Neural progenitor cell (in vitro differentiated cells): ENCODE measurements at regions not wholly inside any gene's neighbourhood (a gene's known extent, or its start where the extent isn't known, plus 50 kb on each side); places are given as distances from the start of the nearest gene placed in this dataset.
A peak's percentile ranks its signal among the peaks of the same experiment; 100 is the strongest.

Experiments
- DNase-seq: peaks from one replicate; pipeline ENCODE4 v3.0.0-alpha.2; 2016; ENCODE audit warnings: low spot score
- H2AFZ ChIP-seq: fragments of 200-600 bp; sonication (generic); replicated peaks from 2 replicates; pipeline ENCODE4 v1.6.1; 2016; ENCODE audit warnings: antibody characterized with exemption
- H3F3A ChIP-seq: fragments of 200-600 bp; sonication (generic); 2 replicates; pipeline ENCODE4 v1.6.1; 2016; ENCODE audit warnings: antibody characterized with exemption, low read depth
- H3K27ac ChIP-seq: fragments of 200-600 bp; sonication (generic); 2 replicates; pipeline ENCODE4 v1.5.1; 2016; ENCODE audit warnings: mild to moderate bottlenecking
- H3K27me3 ChIP-seq: fragments of 200-600 bp; sonication (generic); 2 replicates; pipeline ENCODE4 v1.6.1; 2016; ENCODE audit warnings: mild to moderate bottlenecking, moderate library complexity
- H3K36me3 ChIP-seq: fragments of 200-600 bp; sonication (generic); 2 replicates; pipeline ENCODE4 v1.5.1; 2016
- H3K4me1 ChIP-seq: fragments of 200-600 bp; sonication (generic); 2 replicates; pipeline ENCODE4 v1.6.1; 2016; ENCODE audit warnings: mixed run types
- H3K4me2 ChIP-seq: fragments of 200-600 bp; sonication (generic); 2 replicates; pipeline ENCODE4 v1.6.1; 2016
- H3K4me3 ChIP-seq: fragments of 200-600 bp; sonication (generic); 2 replicates; pipeline ENCODE4 v1.5.1; 2016
- H3K79me2 ChIP-seq: fragments of 200-600 bp; sonication (generic); 2 replicates; pipeline ENCODE4 v1.6.1; 2016; ENCODE audit warnings: low read depth
- H3K9ac ChIP-seq: fragments of 200-600 bp; sonication (generic); 2 replicates; pipeline ENCODE4 v1.6.1; 2016
- H3K9me3 ChIP-seq: fragments of 200-600 bp; sonication (generic); 2 replicates; pipeline ENCODE4 v1.5.1; 2016; ENCODE audit warnings: low read depth
- H4K20me1 ChIP-seq: fragments of 200-600 bp; sonication (generic); 2 replicates; pipeline ENCODE4 v1.6.1; 2016; ENCODE audit warnings: low read depth
- H3K27ac Mint-ChIP-seq: 3 replicates; pipeline ENCODE4 v1.8.0; 2021; ENCODE audit warnings: mixed read lengths
- H3K27me3 Mint-ChIP-seq: 2 replicates; pipeline ENCODE4 v1.8.0; 2022; ENCODE audit warnings: low read depth, mild to moderate bottlenecking, inconsistent platforms, moderate library complexity, mixed read lengths; ENCODE audit not compliant: insufficient read depth
- H3K36me3 Mint-ChIP-seq: 3 replicates; pipeline ENCODE4 v1.8.0; 2021; ENCODE audit warnings: mixed read lengths
- H3K4me1 Mint-ChIP-seq: 3 replicates; pipeline ENCODE4 v1.8.0; 2021; ENCODE audit warnings: mixed read lengths
- H3K4me3 Mint-ChIP-seq: 3 replicates; pipeline ENCODE4 v1.8.0; 2021; ENCODE audit warnings: mild to moderate bottlenecking, moderate library complexity, mixed read lengths
- H3K9me3 Mint-ChIP-seq: 3 replicates; pipeline ENCODE4 v1.8.0; 2020; ENCODE audit warnings: mixed read lengths
- CTCF ChIP-seq: fragments of 200-600 bp; sonication (generic); IDR thresholded peaks from 2 replicates; pipeline ENCODE4 v1.5.1; 2017; ENCODE audit warnings: antibody characterized with exemption, mild to moderate bottlenecking
- EZH2 ChIP-seq: fragments of 200-600 bp; sonication (generic); IDR thresholded peaks from 2 replicates; pipeline ENCODE4 v1.6.1; 2017; ENCODE audit warnings: antibody characterized with exemption, mild to moderate bottlenecking, moderate library complexity
- EZH2phosphoT487 ChIP-seq: fragments of 200-600 bp; sonication (generic); IDR thresholded peaks from 2 replicates; pipeline ENCODE4 v1.6.1; 2017; ENCODE audit warnings: antibody characterized with exemption

- DNase-seq, result peak; percentile 98
- Histone ChIP-seq H3F3A (peaks cover 23% of the 10 kb centered on the region), H3K36me3 (no peaks in the 10 kb centered on the region), H3K9me3 (peaks cover 8% of the 10 kb centered on the region), H3K4me2 (peak overlapping the region; percentile 99), H3K27ac (peak overlapping the region; percentile 93), H3K4me1 (peaks cover 12% of the 10 kb centered on the region), H3K79me2 (peaks cover 5% of the 10 kb centered on the region), H3K27me3 (peaks cover 13% of the 10 kb centered on the region), H3K9ac (peak overlapping the region; percentile 25), H3K4me3 (peak overlapping the region; percentile 99), H4K20me1 (peaks cover 31% of the 10 kb centered on the region), H2AFZ (peak overlapping the region; percentile 70)
- peaks cover 6% of the 10 kb centered on the region for H3K9me3 Mint-ChIP-seq
- H3K4me3 Mint-ChIP-seq, result peak overlapping the region; percentile 85
- peaks cover 32% of the 10 kb centered on the region for H3K27me3 Mint-ChIP-seq
- H3K27ac Mint-ChIP-seq, result no peak overlapping the region
- TF ChIP-seq EZH2, result no peak
- TF ChIP-seq CTCF, result peak; percentile 39
- TF ChIP-seq EZH2phosphoT487, result peak; percentile 25
- no peaks in the 10 kb centered on the region for H3K36me3 Mint-ChIP-seq
- peaks cover 15% of the 10 kb centered on the region for H3K4me1 Mint-ChIP-seq
Measured at GRCh38 chr9:121598167-121598964, 53.1 kb upstream of the DAB2IP start.

- H3K9me3 ChIP-seq, result peaks cover 8% of the 10 kb centered on the region
- H3K27ac Mint-ChIP-seq, result no peak overlapping the region
- H4K20me1 ChIP-seq, result peaks cover 33% of the 10 kb centered on the region
- peaks cover 31% of the 10 kb centered on the region for H3K27me3 Mint-ChIP-seq
- peak overlapping the region; percentile 81 for H3K9ac ChIP-seq
- no peaks in the 10 kb centered on the region for H3K36me3 ChIP-seq
- H3K9me3 Mint-ChIP-seq, result peaks cover 6% of the 10 kb centered on the region
- peak overlapping the region; percentile 99 for H3K4me3 ChIP-seq
- peaks cover 5% of the 10 kb centered on the region for H3K79me2 ChIP-seq
- H3F3A ChIP-seq, result peaks cover 23% of the 10 kb centered on the region
- H3K27me3 ChIP-seq, result peaks cover 13% of the 10 kb centered on the region
- H3K4me1 ChIP-seq, result peaks cover 12% of the 10 kb centered on the region
- peak overlapping the region; percentile 91 for H2AFZ ChIP-seq
- H3K4me1 Mint-ChIP-seq, result peaks cover 22% of the 10 kb centered on the region
- peak; percentile 97 for DNase-seq
- H3K4me2 ChIP-seq, result peak overlapping the region; percentile 99
- TF ChIP-seq EZH2, result peak; percentile 5
- no peak for TF ChIP-seq EZH2phosphoT487
- TF ChIP-seq CTCF, result no peak
- H3K27ac ChIP-seq, result peak overlapping the region; percentile 93
- H3K36me3 Mint-ChIP-seq, result no peaks in the 10 kb centered on the region
- peak overlapping the region; percentile 88 for H3K4me3 Mint-ChIP-seq
Measured at GRCh38 chr9:121598965-121599871, 52.2 kb upstream of the DAB2IP start.

GRCh38 chr9:121599872-121600585 is 51.4 kb upstream of the DAB2IP start:
- Histone ChIP-seq H3K9ac (peak overlapping the region; percentile 81), H3K27ac (no peak overlapping the region), H4K20me1 (peaks cover 40% of the 10 kb centered on the region), H3K9me3 (peaks cover 8% of the 10 kb centered on the region), H2AFZ (peak overlapping the region; percentile 91), H3F3A (peaks cover 23% of the 10 kb centered on the region), H3K4me2 (peak overlapping the region; percentile 99), H3K4me1 (peaks cover 12% of the 10 kb centered on the region), H3K27me3 (peaks cover 13% of the 10 kb centered on the region), H3K79me2 (peaks cover 5% of the 10 kb centered on the region), H3K4me3 (peak overlapping the region; percentile 99), H3K36me3 (no peaks in the 10 kb centered on the region)
- peaks cover 29% of the 10 kb centered on the region for H3K27me3 Mint-ChIP-seq
- H3K4me3 Mint-ChIP-seq, result peak overlapping the region; percentile 88
- peak; percentile 50 for DNase-seq
- H3K9me3 Mint-ChIP-seq, result peaks cover 6% of the 10 kb centered on the region
- no peak overlapping the region for H3K27ac Mint-ChIP-seq
- peak; percentile 32 for TF ChIP-seq EZH2
- peak; percentile 27 for TF ChIP-seq CTCF
- TF ChIP-seq EZH2phosphoT487, result no peak
- H3K4me1 Mint-ChIP-seq, result peaks cover 29% of the 10 kb centered on the region
- no peaks in the 10 kb centered on the region for H3K36me3 Mint-ChIP-seq
